Endothelial cell of umbilical vein (primary cell): ENCODE measurements at regions not wholly inside any gene's neighbourhood (a gene's known extent, or its start where the extent isn't known, plus 50 kb on each side); places are given as distances from the start of the nearest gene placed in this dataset.

Experiments
- BruUV-seq: library from RNA; stranded (reverse); fragments of 400-500 nt; replicated peaks from 2 replicates; lab custom pipeline; 2021; lab: Mats Ljungman, UMichigan
- CTCF ChIA-PET: fragments of 300-600, 350-600 bp; sonication (Branson Sonifier 250); formaldehyde crosslinking; loops from one replicate; lab custom pipeline; 2021; ENCODE audit warnings: antibody characterized with exemption, inconsistent platforms; lab: Charles Lee
- POLR2A ChIA-PET: fragments of 300-600, 350-600 bp; sonication (Branson Sonifier 250); formaldehyde crosslinking; loops from one replicate; lab custom pipeline; 2021; ENCODE audit warnings: antibody characterized with exemption, inconsistent platforms; lab: Charles Lee
- DNase-seq: peaks from one replicate; pipeline ENCODE4 v3.0.0-alpha.2; 2011; ENCODE audit warnings: low read depth, low spot score
- FAIRE-seq: peaks from 2 replicates; lab custom pipeline; 2011; peaks lifted over from hg19 to GRCh38; lab: Jason Lieb, UNC
- H2AFZ ChIP-seq: 2 replicates; pipeline ENCODE4 v1.6.0; 2012; ENCODE audit warnings: low read depth, low read length, control low read depth, inconsistent platforms
- H3K27ac ChIP-seq: 2 replicates; pipeline ENCODE4 v1.5.1; 2011; ENCODE audit warnings: low read depth, mild to moderate bottlenecking, control low read depth, low read length, moderate library complexity; ENCODE audit not compliant: insufficient read depth
- H3K27me3 ChIP-seq, 2 experiments: 2 replicates each; pipeline versions ENCODE4 v1.6.0 to v1.6.1; 2011; ENCODE audit warnings: low read length in 2 of 2, mixed read lengths in 1 of 2; ENCODE audit not compliant: control insufficient read depth in 2 of 2, insufficient read depth in 2 of 2
- H3K36me3 ChIP-seq, 2 experiments: 2 replicates in 1 of 2; 3 replicates in 1 of 2; pipeline ENCODE4 v1.5.1; 2011; ENCODE audit warnings: low read length in 2 of 2, mild to moderate bottlenecking in 1 of 2, moderate library complexity in 1 of 2; ENCODE audit not compliant: control insufficient read depth in 2 of 2, insufficient read depth in 2 of 2; ENCODE audit errors: extremely low read depth in 1 of 2
- H3K4me1 ChIP-seq: 3 replicates; pipeline ENCODE4 v1.5.1; 2011; ENCODE audit warnings: mild to moderate bottlenecking, low read length; ENCODE audit not compliant: control insufficient read depth, insufficient read depth; ENCODE audit errors: extremely low read depth
- H3K4me2 ChIP-seq: 2 replicates; pipeline ENCODE4 v1.6.1; 2011; ENCODE audit warnings: low read length, control low read depth, mixed read lengths; ENCODE audit not compliant: insufficient read depth
- H3K4me3 ChIP-seq, 3 experiments: fragments of 200-600 bp in 1 of 3; sonication (generic), shearing (Covaris generic) in 1 of 3; replicated peaks in 1 of 3; 2 replicates each; pipeline ENCODE4 v1.5.1; 2011 to 2016; ENCODE audit warnings: control low read depth in 3 of 3, low read length in 3 of 3, mild to moderate bottlenecking in 2 of 3, inconsistent platforms in 1 of 3, low read depth in 1 of 3, moderate library complexity in 1 of 3; ENCODE audit not compliant: insufficient read depth in 1 of 3
- H3K79me2 ChIP-seq: 2 replicates; pipeline ENCODE4 v1.6.0; 2012; ENCODE audit warnings: low read length, inconsistent platforms; ENCODE audit not compliant: control insufficient read depth, insufficient read depth
- H3K9ac ChIP-seq: replicated peaks from 2 replicates; pipeline ENCODE3; 2011; ENCODE audit warnings: low read length, control low read depth; ENCODE audit not compliant: insufficient read depth; ENCODE audit errors: extremely low read depth
- H3K9me1 ChIP-seq: replicated peaks from 3 replicates; pipeline ENCODE4 v1.6.0; 2011; ENCODE audit warnings: mild to moderate bottlenecking, low read length; ENCODE audit not compliant: control insufficient read depth, insufficient read depth; ENCODE audit errors: extremely low read depth
- H3K9me3 ChIP-seq: replicated peaks from 2 replicates; pipeline ENCODE4 v1.5.1; 2012; ENCODE audit warnings: low read length, inconsistent platforms; ENCODE audit not compliant: control insufficient read depth, insufficient read depth
- H4K20me1 ChIP-seq: replicated peaks from 2 replicates; pipeline ENCODE3; 2011; ENCODE audit warnings: mild to moderate bottlenecking, low read length; ENCODE audit not compliant: control insufficient read depth, insufficient read depth; ENCODE audit errors: extremely low read depth
- CTCF ChIP-seq, 2 donors: IDR thresholded peaks; 1 replicate in 1 of 2; 2 replicates in 1 of 2; pipeline ENCODE4 v1.5.1; 2011; ENCODE audit warnings: low read length in 2 of 2, mild to moderate bottlenecking in 2 of 2, moderate library complexity in 2 of 2, control low read depth in 1 of 2, inconsistent platforms in 1 of 2, low read depth in 1 of 2; ENCODE audit not compliant: insufficient read depth in 1 of 2; ENCODE audit errors: extremely low read depth in 1 of 2
- EZH2 ChIP-seq: IDR thresholded peaks from 2 replicates; pipeline ENCODE4 v1.6.1; 2012; ENCODE audit warnings: borderline replicate concordance, low read depth, mild to moderate bottlenecking, moderate library complexity, low read length, inconsistent platforms; ENCODE audit not compliant: severe bottlenecking
- FOS ChIP-seq: IDR thresholded peaks from 2 replicates; pipeline ENCODE4 v1.6.1; 2011; ENCODE audit warnings: mild to moderate bottlenecking, low read length, moderate library complexity, borderline replicate concordance; ENCODE audit not compliant: insufficient read depth
- GATA2 ChIP-seq: IDR thresholded peaks from 2 replicates; pipeline ENCODE4 v1.7.0; 2011; ENCODE audit warnings: low read depth, mild to moderate bottlenecking, moderate library complexity, mixed read lengths, low read length; ENCODE audit not compliant: insufficient read length, insufficient read depth
- JUN ChIP-seq: IDR thresholded peaks from 2 replicates; pipeline ENCODE4 v1.6.1; 2011; ENCODE audit warnings: borderline replicate concordance, low read depth; ENCODE audit not compliant: insufficient read length, insufficient read depth
- MYC ChIP-seq: IDR thresholded peaks from one replicate; pipeline ENCODE4 v1.6.1; 2011; ENCODE audit warnings: mild to moderate bottlenecking, low read depth, low read length
- POLR2A ChIP-seq: IDR thresholded peaks from 2 replicates; pipeline ENCODE4 v1.6.1; 2012; ENCODE audit warnings: low read depth, mild to moderate bottlenecking, control low read depth, low read length
- POLR2AphosphoS5 ChIP-seq: IDR thresholded peaks from 2 replicates; pipeline ENCODE4 v1.6.1; 2012; ENCODE audit warnings: low read depth, mild to moderate bottlenecking, control low read depth, low read length, moderate library complexity; ENCODE audit not compliant: insufficient read depth
- dilution Hi-C: fragments of 300-500 bp; cut with MboI; formaldehyde crosslinking; loops from one replicate; pipeline ENCODE4 v1.15.0; 2019; ENCODE audit warnings: low sequenced_read_pairs; ENCODE audit not compliant: extremely low pct_ligation_motif_present
- intact Hi-C: fragments of 100-400 bp; cut with micrococcal nuclease; formaldehyde crosslinking; loops from one replicate; pipeline ENCODE4 v1.10.0; 2022
- TF ChIP-seq, protein P1 (sequence below): IDR thresholded peaks from 2 replicates; pipeline ENCODE4 v1.6.1; 2011; ENCODE audit not compliant: insufficient read depth, insufficient read length

DNA sequence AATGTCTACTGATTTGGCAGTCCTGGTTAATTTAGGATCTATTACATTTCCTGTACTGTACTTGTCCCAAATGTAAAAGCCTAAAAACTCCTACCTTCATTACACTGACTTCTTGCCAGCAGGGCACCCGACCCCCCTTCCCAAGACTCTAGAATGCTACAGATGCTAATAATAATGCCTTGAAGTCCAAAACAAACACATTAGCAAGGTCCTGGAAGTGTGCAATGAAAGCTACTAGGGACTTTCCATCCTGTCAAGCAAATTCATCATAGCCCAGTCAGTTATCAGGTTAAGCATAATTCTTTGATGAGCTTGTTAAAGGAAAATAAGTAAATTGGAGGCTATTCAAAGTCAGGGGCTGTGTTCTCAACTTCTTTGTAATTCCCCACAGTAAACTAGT, 115.3 kb upstream of the RBBP8 start:
- peak; percentile 71 for DNase-seq
- POLR2A ChIA-PET, result no interaction called here
- Histone ChIP-seq H3K4me1 (peaks cover 11% of the 10 kb centered on the region), H3K9me1 (no peaks in the 10 kb centered on the region), H3K27me3 (peaks cover 35 to 66% of the 10 kb centered on the region in 2 experiments), H3K36me3 (no peaks in the 10 kb centered on the region), H3K4me3 (no peak overlapping the region), H3K27ac (no peak overlapping the region), H4K20me1 (peaks cover 3% of the 10 kb centered on the region), H3K9ac (no peak overlapping the region), H3K4me2 (no peak overlapping the region), H3K79me2 (no peaks in the 10 kb centered on the region), H2AFZ (no peak overlapping the region), H3K9me3 (no peaks in the 10 kb centered on the region)
- FAIRE-seq, result peak; percentile 81
- dilution Hi-C loops (no loop called here), intact Hi-C loops (loop anchor here (10.0 kb wide), 2 partner anchors 387 to 597 kb away; no protein-coding TSS in a partner anchor)
- CTCF ChIA-PET, result interaction anchor here (0.6 to 7.9 kb wide), 6 partner anchors 16 to 885 kb away, joined by 3 to 139 read pairs (median 5); no protein-coding TSS in a partner anchor
- BruUV-seq, result no TSS peak
- TF ChIP-seq EZH2, result peak; percentile 34
- TF ChIP-seq JUN, result no peak
- TF ChIP-seq GATA2, result no peak
- no peak for TF ChIP-seq POLR2AphosphoS5
- no peak for TF ChIP-seq MYC

DNA sequence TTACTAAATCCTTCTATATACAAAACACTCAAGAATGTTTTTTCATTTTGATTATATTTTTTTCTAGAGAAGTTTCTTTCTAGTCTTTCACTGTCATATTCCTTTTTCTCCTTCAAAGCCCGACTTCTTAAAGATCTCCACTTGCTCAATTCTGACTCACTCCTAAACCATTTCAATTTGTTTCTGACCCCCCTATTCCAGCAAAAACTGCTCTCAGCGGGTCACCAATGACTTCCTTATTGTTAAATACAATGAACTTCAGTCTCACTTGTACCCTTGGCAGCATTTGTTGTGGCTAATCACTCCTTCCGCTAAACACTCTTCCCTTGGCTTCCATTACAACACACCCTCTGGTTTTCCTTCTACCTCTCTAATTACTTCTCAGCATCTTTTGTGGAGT, 111.1 kb upstream of the RBBP8 start:
- BruUV-seq, result no TSS peak
- peak; percentile 72 for DNase-seq
- Histone ChIP-seq H3K4me2 (no peak overlapping the region), H3K79me2 (no peaks in the 10 kb centered on the region), H3K27me3 (peaks cover 45 to 83% of the 10 kb centered on the region in 2 experiments), H3K9me1 (no peaks in the 10 kb centered on the region), H3K4me1 (no peaks in the 10 kb centered on the region), H3K36me3 (no peaks in the 10 kb centered on the region), H3K27ac (no peak overlapping the region), H2AFZ (no peak overlapping the region), H3K9me3 (no peaks in the 10 kb centered on the region), H3K4me3 (no peak overlapping the region), H4K20me1 (peaks cover 2% of the 10 kb centered on the region), H3K9ac (no peak overlapping the region)
- dilution Hi-C loops (no loop called here), intact Hi-C loops (no loop called here)
- FAIRE-seq, result peak; percentile 24
- peak; percentile 86 for TF ChIP-seq FOS
- TF ChIP-seq GATA2, result no peak
- TF ChIP-seq POLR2AphosphoS5, result peak; percentile 83
- no peak for TF ChIP-seq POLR2A
- TF ChIP-seq JUN, result peak; percentile 55
- TF ChIP-seq EZH2, result no peak
- no peak for TF ChIP-seq CTCF (IDR thresholded peaks at IDR 0.05; ENCODE audit: extremely low read depth in 1 of 2, insufficient read depth in 1 of 2, low read depth in 1 of 2, low read length in 2 of 2)
- no peak for TF ChIP-seq MYC
- TF ChIP-seq, protein P1, sequence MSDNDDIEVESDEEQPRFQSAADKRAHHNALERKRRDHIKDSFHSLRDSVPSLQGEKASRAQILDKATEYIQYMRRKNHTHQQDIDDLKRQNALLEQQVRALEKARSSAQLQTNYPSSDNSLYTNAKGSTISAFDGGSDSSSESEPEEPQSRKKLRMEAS, result no peak
- CTCF ChIA-PET, result interaction anchor here (1.5 to 1.7 kb wide), 3 partner anchors 8 to 161 kb away, joined by 3 to 5 read pairs (median 5); no protein-coding TSS in a partner anchor
- POLR2A ChIA-PET, result no interaction called here
